Upper lobe of left lung (tissue), 6 donors: ENCODE measurements at regions not wholly inside any gene's neighbourhood (a gene's known extent, or its start where the extent isn't known, plus 50 kb on each side); places are given as distances from the start of the nearest gene placed in this dataset.
A peak's percentile ranks its signal among the peaks of the same experiment; 100 is the strongest.

Source experiments
- ATAC-seq, 2 donors: fragments of 200-7000 bp; cut with Tn5 transposase; one replicate each; pipeline ENCODE4 v1.9.1; 2022; ENCODE audit warnings: mild to moderate bottlenecking in 2 of 2, moderate library complexity in 2 of 2; ENCODE audit not compliant: low FRiP score in 2 of 2
- DNase-seq, 2 donors: peaks; one replicate each; pipeline ENCODE4 v3.0.0-alpha.2; 2019 to 2020
- H3K27ac ChIP-seq, 4 donors: fragments of 200-600 bp; sonication (generic); one replicate each; pipeline ENCODE4 v1.5.1; 2016 to 2019
- H3K27me3 ChIP-seq, 4 donors: fragments of 200-600 bp; sonication (generic); one replicate each; pipeline ENCODE4 v1.5.1; 2017 to 2019
- H3K36me3 ChIP-seq, 4 donors: fragments of 200-600 bp; sonication (generic); one replicate each; pipeline ENCODE4 v1.5.1; 2016 to 2019
- H3K4me1 ChIP-seq, 4 donors: fragments of 200-600 bp; sonication (generic); one replicate each; pipeline ENCODE4 v1.5.1; 2018 to 2019
- H3K4me3 ChIP-seq, 4 donors: fragments of 200-600 bp; sonication (generic); one replicate each; pipeline ENCODE4 v1.5.1; 2017 to 2019; ENCODE audit warnings: mild to moderate bottlenecking in 2 of 4, moderate library complexity in 1 of 4
- H3K9me3 ChIP-seq, 4 donors: fragments of 200-600 bp; sonication (generic); one replicate each; pipeline ENCODE4 v1.5.1; 2018 to 2019
- CTCF ChIP-seq, 6 experiments: fragments of 450-650 bp in 4 of 6; fragments of 200-600 bp in 2 of 6; sonication (generic) in 2 of 6; IDR thresholded peaks; one replicate each; pipeline ENCODE4 v1.5.1; 2016 to 2019; ENCODE audit warnings: antibody characterized with exemption in 6 of 6
- EP300 ChIP-seq, 4 donors: sonication (generic); formaldehyde crosslinking; IDR thresholded peaks; one replicate each; pipeline ENCODE4 v1.5.1; 2017; ENCODE audit warnings: antibody characterized with exemption in 4 of 4, control low read depth in 2 of 4
- POLR2A ChIP-seq, 4 donors: fragments of 450-650 bp; IDR thresholded peaks; one replicate each; pipeline ENCODE4 v1.5.1; 2016 to 2017; ENCODE audit warnings: antibody characterized with exemption in 4 of 4, mild to moderate bottlenecking in 2 of 4
- POLR2AphosphoS5 ChIP-seq, 2 donors: sonication (generic); formaldehyde crosslinking; IDR thresholded peaks; one replicate each; pipeline ENCODE4 v1.5.1; 2017; ENCODE audit warnings: antibody characterized with exemption in 2 of 2
- WGBS, 2 donors: methylation state at CpG; one replicate each; pipeline ENCODE4 v1.1.5; 2017 to 2018; 5-methylcytosine and 5-hydroxymethylcytosine counted together
- donor health status: DM: no; HTN: no; CAD: no; lungs with moderate emphysema.
- donor health status: DM: no; HTN: yes; CAD: no; lungs with severe emphysema.

GRCh38 chr7:52540041-52540440, 495.4 kb upstream of the POM121L12 start:
- H3K4me1 ChIP-seq, result no peaks in the 10 kb centered on the region
- DNase-seq (no peak), ATAC-seq (peak in 1 of 2 donors; percentile 40)
- no peak overlapping the region for H3K27ac ChIP-seq
- H3K4me3 ChIP-seq, result no peak overlapping the region
- TF ChIP-seq CTCF (IDR thresholded peaks at IDR 0.05) (no peak), POLR2AphosphoS5 (IDR thresholded peaks at IDR 0.05) (no peak), POLR2A (IDR thresholded peaks at IDR 0.05) (no peak), EP300 (IDR thresholded peaks at IDR 0.05) (no peak)
- no peaks in the 10 kb centered on the region for H3K36me3 ChIP-seq
- no peaks in the 10 kb centered on the region for H3K9me3 ChIP-seq
- no peaks in the 10 kb centered on the region for H3K27me3 ChIP-seq
- WGBS, 2 donors, result 76 to 84% methylated on average over 2 of the region's 2 CpGs

GRCh38 chr7:52539414-52539813, 496.0 kb upstream of the POM121L12 start:
- 75 to 82% methylated on average over 3 of the region's 3 CpGs for WGBS, 2 donors
- Histone ChIP-seq H3K27me3 (no peaks in the 10 kb centered on the region), H3K27ac (no peak overlapping the region), H3K4me3 (no peak overlapping the region), H3K9me3 (no peaks in the 10 kb centered on the region), H3K4me1 (no peaks in the 10 kb centered on the region), H3K36me3 (no peaks in the 10 kb centered on the region)
- DNase-seq (no peak), ATAC-seq (no peak)
- TF ChIP-seq EP300 (IDR thresholded peaks at IDR 0.05) (no peak), POLR2AphosphoS5 (IDR thresholded peaks at IDR 0.05) (no peak), CTCF (IDR thresholded peaks at IDR 0.05) (no peak), POLR2A (IDR thresholded peaks at IDR 0.05) (no peak)

GRCh38 chr7:52537051-52537450, 498.4 kb upstream of the POM121L12 start:
- Histone ChIP-seq H3K4me3 (no peak overlapping the region), H3K9me3 (peaks cover 0 to 7% (median 0%) of the 10 kb centered on the region in 4 donors), H3K4me1 (no peaks in the 10 kb centered on the region), H3K36me3 (no peaks in the 10 kb centered on the region), H3K27ac (no peak overlapping the region), H3K27me3 (no peaks in the 10 kb centered on the region)
- WGBS, 2 donors, result 59 to 71% methylated on average over 4 of the region's 4 CpGs
- TF ChIP-seq CTCF (IDR thresholded peaks at IDR 0.05), result no peak
- TF ChIP-seq POLR2A (IDR thresholded peaks at IDR 0.05), result no peak
- TF ChIP-seq EP300 (IDR thresholded peaks at IDR 0.05), result no peak
- TF ChIP-seq POLR2AphosphoS5 (IDR thresholded peaks at IDR 0.05), result no peak
- ATAC-seq, result no peak
- no peak for DNase-seq

GRCh38 chr7:52525772-52526341, 509.6 kb upstream of the POM121L12 start:
- 63 to 73% methylated on average over 3 of the region's 3 CpGs for WGBS, 2 donors
- ATAC-seq, result no peak
- no peaks in the 10 kb centered on the region for H3K36me3 ChIP-seq
- H3K4me1 ChIP-seq, result no peaks in the 10 kb centered on the region
- H3K4me3 ChIP-seq, result no peak overlapping the region
- no peak for TF ChIP-seq EP300 (IDR thresholded peaks at IDR 0.05)
- no peak for TF ChIP-seq POLR2AphosphoS5 (IDR thresholded peaks at IDR 0.05)
- no peak for TF ChIP-seq POLR2A (IDR thresholded peaks at IDR 0.05)
- TF ChIP-seq CTCF (IDR thresholded peaks at IDR 0.05), result no peak
- no peaks in the 10 kb centered on the region for H3K27me3 ChIP-seq
- no peaks in the 10 kb centered on the region for H3K9me3 ChIP-seq
- no peak overlapping the region for H3K27ac ChIP-seq
- DNase-seq, result no peak

- DNase-seq, result no peak
- no peak for ATAC-seq
- Histone ChIP-seq H3K27me3 (no peaks in the 10 kb centered on the region), H3K4me1 (no peaks in the 10 kb centered on the region), H3K9me3 (peaks cover 0 to 8% (median 0%) of the 10 kb centered on the region in 4 donors), H3K27ac (no peak overlapping the region), H3K4me3 (no peak overlapping the region), H3K36me3 (no peaks in the 10 kb centered on the region)
- WGBS, 2 donors, result 94% methylated on average over 1 of the region's 1 CpG; no CpG with 5 or more reads in 1 of the 2 donors
- TF ChIP-seq CTCF (IDR thresholded peaks at IDR 0.05) (no peak), POLR2AphosphoS5 (IDR thresholded peaks at IDR 0.05) (no peak), EP300 (IDR thresholded peaks at IDR 0.05) (no peak), POLR2A (IDR thresholded peaks at IDR 0.05) (no peak)
Measured at GRCh38 chr7:52518869-52519268, 516.6 kb upstream of the POM121L12 start.
